ENCODE measurements at regions not wholly inside any gene's neighbourhood (a gene's known extent, or its start where the extent isn't known, plus 50 kb on each side); places are given as distances from the start of the nearest gene placed in this dataset.

DNA sequence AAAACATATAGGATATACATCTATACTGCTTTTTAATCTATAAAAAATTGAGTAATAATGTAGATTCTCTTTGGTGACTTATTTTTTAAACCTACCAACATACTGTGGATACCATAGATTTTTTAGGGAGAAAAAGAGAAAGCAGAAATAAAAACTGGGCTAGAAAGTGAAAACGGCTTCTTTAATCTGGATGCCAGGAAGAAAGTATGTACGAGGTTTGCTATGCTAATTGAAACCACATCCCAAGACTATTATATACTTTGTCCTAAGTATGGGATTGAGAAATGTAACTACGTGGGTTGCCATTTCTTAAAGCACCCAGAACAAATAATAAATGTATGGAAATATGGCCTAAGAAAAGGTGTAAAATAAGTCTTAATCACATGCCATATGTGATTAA, 129.0 kb upstream of the NFE2L3 start:
- no peaks in the 10 kb centered on the region for H3K36me3 ChIP-seq (ENCODE audit: insufficient read depth, low read length)
- POLR2A ChIA-PET, result no interaction called here
- no peaks in the 10 kb centered on the region for H3K79me2 ChIP-seq (ENCODE audit: insufficient read depth, low read depth, low read length)
- intact Hi-C loops (cut with micrococcal nuclease; ENCODE audit: unreplicated experiment), result no loop called here
- TF ChIP-seq EZH2phosphoT487 (IDR thresholded peaks at IDR 0.05; ENCODE audit: borderline replicate concordance, low read depth, low read length), result no peak
- TF ChIP-seq, protein P1, sequence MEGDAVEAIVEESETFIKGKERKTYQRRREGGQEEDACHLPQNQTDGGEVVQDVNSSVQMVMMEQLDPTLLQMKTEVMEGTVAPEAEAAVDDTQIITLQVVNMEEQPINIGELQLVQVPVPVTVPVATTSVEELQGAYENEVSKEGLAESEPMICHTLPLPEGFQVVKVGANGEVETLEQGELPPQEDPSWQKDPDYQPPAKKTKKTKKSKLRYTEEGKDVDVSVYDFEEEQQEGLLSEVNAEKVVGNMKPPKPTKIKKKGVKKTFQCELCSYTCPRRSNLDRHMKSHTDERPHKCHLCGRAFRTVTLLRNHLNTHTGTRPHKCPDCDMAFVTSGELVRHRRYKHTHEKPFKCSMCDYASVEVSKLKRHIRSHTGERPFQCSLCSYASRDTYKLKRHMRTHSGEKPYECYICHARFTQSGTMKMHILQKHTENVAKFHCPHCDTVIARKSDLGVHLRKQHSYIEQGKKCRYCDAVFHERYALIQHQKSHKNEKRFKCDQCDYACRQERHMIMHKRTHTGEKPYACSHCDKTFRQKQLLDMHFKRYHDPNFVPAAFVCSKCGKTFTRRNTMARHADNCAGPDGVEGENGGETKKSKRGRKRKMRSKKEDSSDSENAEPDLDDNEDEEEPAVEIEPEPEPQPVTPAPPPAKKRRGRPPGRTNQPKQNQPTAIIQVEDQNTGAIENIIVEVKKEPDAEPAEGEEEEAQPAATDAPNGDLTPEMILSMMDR (conservative IDR thresholded peaks at IDR 0.05; ENCODE audit: low read length), result no peak
- H3K4me2 ChIP-seq (ENCODE audit: low read length), result no peak overlapping the region
- DNase-seq (ENCODE audit: low spot score), result no peak
- no peaks in the 10 kb centered on the region for H4K20me1 ChIP-seq (ENCODE audit: insufficient read depth, low read length)
- H3K4me3 ChIP-seq (ENCODE audit: low read depth, low read length, poor library complexity, severe bottlenecking), result no peak overlapping the region
- no TSS peak for BruUV-seq (replicated peaks)
- no peaks in the 10 kb centered on the region for H3K9me2 ChIP-seq (ENCODE audit: insufficient read depth, low read length)
- CTCF ChIA-PET (ENCODE audit: unreplicated experiment), result no interaction called here
- no peak overlapping the region for H2AFZ ChIP-seq (ENCODE audit: low read length)
- no peaks in the 10 kb centered on the region for H3K4me1 ChIP-seq (ENCODE audit: insufficient read depth, low read length, poor library complexity, severe bottlenecking)
- no peaks in the 10 kb centered on the region for H3K9me3 ChIP-seq (ENCODE audit: low read length)
- H3K27ac ChIP-seq (ENCODE audit: low read depth, low read length, poor library complexity, severe bottlenecking), result no peak overlapping the region

DNA sequence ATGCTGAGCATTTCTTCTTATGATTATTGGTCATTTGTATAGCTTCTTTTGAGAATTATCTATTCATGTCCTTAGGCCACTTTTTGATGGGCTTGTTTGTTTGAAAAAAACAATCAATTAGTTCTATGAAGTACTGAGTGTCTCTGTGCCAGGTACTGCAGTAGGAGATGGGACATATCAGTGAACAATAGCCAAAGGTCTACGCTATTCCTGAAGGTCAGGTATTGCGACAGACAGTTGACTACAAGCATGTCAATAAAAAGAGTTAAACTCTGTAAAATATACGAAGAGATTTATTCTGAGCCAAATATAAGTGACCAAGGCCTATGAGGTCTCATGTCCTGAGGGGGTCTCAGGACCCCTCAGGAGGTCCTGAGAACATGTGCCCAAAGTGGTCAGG, 122.1 kb upstream of the NFE2L3 start:
- TF ChIP-seq EZH2phosphoT487 (IDR thresholded peaks at IDR 0.05; ENCODE audit: borderline replicate concordance, low read depth, low read length), result no peak
- TF ChIP-seq, protein P1 (conservative IDR thresholded peaks at IDR 0.05; ENCODE audit: low read length), result no peak
- H3K4me1 ChIP-seq (ENCODE audit: insufficient read depth, low read length, poor library complexity, severe bottlenecking), result no peaks in the 10 kb centered on the region
- H3K9me3 ChIP-seq (ENCODE audit: low read length), result no peaks in the 10 kb centered on the region
- H3K27ac ChIP-seq (ENCODE audit: low read depth, low read length, poor library complexity, severe bottlenecking), result no peak overlapping the region
- POLR2A ChIA-PET, result no interaction called here
- no peaks in the 10 kb centered on the region for H3K9me2 ChIP-seq (ENCODE audit: insufficient read depth, low read length)
- no peak for DNase-seq (ENCODE audit: low spot score)
- no peaks in the 10 kb centered on the region for H3K36me3 ChIP-seq (ENCODE audit: insufficient read depth, low read length)
- no peaks in the 10 kb centered on the region for H3K79me2 ChIP-seq (ENCODE audit: insufficient read depth, low read depth, low read length)
- no TSS peak for BruUV-seq (replicated peaks)
- no peaks in the 10 kb centered on the region for H4K20me1 ChIP-seq (ENCODE audit: insufficient read depth, low read length)
- CTCF ChIA-PET (ENCODE audit: unreplicated experiment), result no interaction called here
- intact Hi-C loops (cut with micrococcal nuclease; ENCODE audit: unreplicated experiment), result no loop called here
- H3K4me3 ChIP-seq (ENCODE audit: low read depth, low read length, poor library complexity, severe bottlenecking), result no peak overlapping the region
- no peak overlapping the region for H3K4me2 ChIP-seq (ENCODE audit: low read length)
- no peak overlapping the region for H2AFZ ChIP-seq (ENCODE audit: low read length)

- no peaks in the 10 kb centered on the region for H3K36me3 ChIP-seq (ENCODE audit: insufficient read depth, low read length)
- no peaks in the 10 kb centered on the region for H3K79me2 ChIP-seq (ENCODE audit: insufficient read depth, low read depth, low read length)
- H4K20me1 ChIP-seq (ENCODE audit: insufficient read depth, low read length), result no peaks in the 10 kb centered on the region
- intact Hi-C loops (cut with micrococcal nuclease; ENCODE audit: unreplicated experiment), result no loop called here
- POLR2A ChIA-PET, result no interaction called here
- no peaks in the 10 kb centered on the region for H3K4me1 ChIP-seq (ENCODE audit: insufficient read depth, low read length, poor library complexity, severe bottlenecking)
- no peak for DNase-seq (ENCODE audit: low spot score)
- H3K27ac ChIP-seq (ENCODE audit: low read depth, low read length, poor library complexity, severe bottlenecking), result no peak overlapping the region
- TF ChIP-seq, protein P1 (conservative IDR thresholded peaks at IDR 0.05; ENCODE audit: low read length), result no peak
- no peak for TF ChIP-seq EZH2phosphoT487 (IDR thresholded peaks at IDR 0.05; ENCODE audit: borderline replicate concordance, low read depth, low read length)
- CTCF ChIA-PET (ENCODE audit: unreplicated experiment), result no interaction called here
- no peaks in the 10 kb centered on the region for H3K9me2 ChIP-seq (ENCODE audit: insufficient read depth, low read length)
- H3K4me3 ChIP-seq (ENCODE audit: low read depth, low read length, poor library complexity, severe bottlenecking), result no peak overlapping the region
- no peaks in the 10 kb centered on the region for H3K9me3 ChIP-seq (ENCODE audit: low read length)
- no peak overlapping the region for H3K4me2 ChIP-seq (ENCODE audit: low read length)
- H2AFZ ChIP-seq (ENCODE audit: low read length), result no peak overlapping the region
- no TSS peak for BruUV-seq (replicated peaks)
These were observed 117.6 kb upstream of the NFE2L3 start for GRCh38 chr7:26034391-26034790.

Measured in OCI-LY7 (cell line).